BJ (cell line): ENCODE measurements at regions not wholly inside any gene's neighbourhood (a gene's known extent, or its start where the extent isn't known, plus 50 kb on each side); places are given as distances from the start of the nearest gene placed in this dataset.

Experiments
- CTCF ChIA-PET: fragments of 350-600 bp; formaldehyde crosslinking; extraction: SDS; loops from one replicate; lab custom pipeline; 2021; ENCODE audit warnings: antibody characterized with exemption, inconsistent platforms; lab: Yijun Ruan, JAX
- POLR2A ChIA-PET: fragments of 300-600 bp; sonication (Branson Sonifier 250); formaldehyde crosslinking; extraction: SDS; loops from one replicate; lab custom pipeline; 2021; ENCODE audit warnings: antibody characterized with exemption; lab: Charles Lee
- DNase-seq: peaks from one replicate; pipeline ENCODE4 v3.0.0-alpha.2; 2011; ENCODE audit warnings: low read depth
- H3K27me3 ChIP-seq: 2 replicates; pipeline ENCODE4 v1.6.0; 2011; ENCODE audit warnings: low read length; ENCODE audit not compliant: control insufficient read depth, insufficient read depth
- H3K36me3 ChIP-seq: 2 replicates; pipeline ENCODE4 v1.5.1; 2011; ENCODE audit warnings: low read length; ENCODE audit not compliant: control insufficient read depth, insufficient read depth
- H3K4me3 ChIP-seq: 2 replicates; pipeline ENCODE4 v1.5.1; 2011; ENCODE audit warnings: low read depth, mild to moderate bottlenecking, control low read depth, low read length
- TF ChIP-seq, protein P1 (sequence below): IDR thresholded peaks from 2 replicates; pipeline ENCODE4 v1.5.1; 2011; ENCODE audit warnings: low read depth, mild to moderate bottlenecking, control low read depth, inconsistent platforms, low read length, moderate library complexity; ENCODE audit not compliant: insufficient read depth

DNA sequence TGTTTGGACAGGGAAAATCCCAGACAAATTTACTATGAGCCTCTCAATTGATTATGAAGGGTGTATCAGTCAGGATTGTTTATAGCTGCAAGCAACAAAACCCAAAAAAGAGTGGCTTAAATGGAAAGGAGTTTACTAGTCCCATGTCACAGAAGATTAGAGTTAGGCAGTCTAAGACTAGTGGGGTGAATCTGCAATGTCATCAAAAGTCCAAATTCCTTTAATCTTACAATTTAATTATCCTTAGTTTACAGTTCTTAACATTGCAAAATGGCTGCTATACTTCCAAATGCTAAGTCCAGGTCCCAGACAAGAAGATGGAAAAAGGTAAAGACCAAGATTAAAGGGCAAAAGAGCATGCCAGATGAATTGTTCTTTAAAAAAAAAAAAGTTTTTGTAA lies 143.6 kb downstream of the CD47 start:
- CTCF ChIA-PET: interaction anchor here (0.8 kb wide), 2 partner anchors 9 to 458 kb away, joined by 3 to 4 read pairs; no protein-coding TSS in a partner anchor
- H3K27me3 ChIP-seq: no peaks in the 10 kb centered on the region
- H3K4me3 ChIP-seq: no peak overlapping the region
- POLR2A ChIA-PET: no interaction called here
- DNase-seq: no peak
- TF ChIP-seq, protein P1, sequence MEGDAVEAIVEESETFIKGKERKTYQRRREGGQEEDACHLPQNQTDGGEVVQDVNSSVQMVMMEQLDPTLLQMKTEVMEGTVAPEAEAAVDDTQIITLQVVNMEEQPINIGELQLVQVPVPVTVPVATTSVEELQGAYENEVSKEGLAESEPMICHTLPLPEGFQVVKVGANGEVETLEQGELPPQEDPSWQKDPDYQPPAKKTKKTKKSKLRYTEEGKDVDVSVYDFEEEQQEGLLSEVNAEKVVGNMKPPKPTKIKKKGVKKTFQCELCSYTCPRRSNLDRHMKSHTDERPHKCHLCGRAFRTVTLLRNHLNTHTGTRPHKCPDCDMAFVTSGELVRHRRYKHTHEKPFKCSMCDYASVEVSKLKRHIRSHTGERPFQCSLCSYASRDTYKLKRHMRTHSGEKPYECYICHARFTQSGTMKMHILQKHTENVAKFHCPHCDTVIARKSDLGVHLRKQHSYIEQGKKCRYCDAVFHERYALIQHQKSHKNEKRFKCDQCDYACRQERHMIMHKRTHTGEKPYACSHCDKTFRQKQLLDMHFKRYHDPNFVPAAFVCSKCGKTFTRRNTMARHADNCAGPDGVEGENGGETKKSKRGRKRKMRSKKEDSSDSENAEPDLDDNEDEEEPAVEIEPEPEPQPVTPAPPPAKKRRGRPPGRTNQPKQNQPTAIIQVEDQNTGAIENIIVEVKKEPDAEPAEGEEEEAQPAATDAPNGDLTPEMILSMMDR: no peak
- H3K36me3 ChIP-seq: no peaks in the 10 kb centered on the region

DNA sequence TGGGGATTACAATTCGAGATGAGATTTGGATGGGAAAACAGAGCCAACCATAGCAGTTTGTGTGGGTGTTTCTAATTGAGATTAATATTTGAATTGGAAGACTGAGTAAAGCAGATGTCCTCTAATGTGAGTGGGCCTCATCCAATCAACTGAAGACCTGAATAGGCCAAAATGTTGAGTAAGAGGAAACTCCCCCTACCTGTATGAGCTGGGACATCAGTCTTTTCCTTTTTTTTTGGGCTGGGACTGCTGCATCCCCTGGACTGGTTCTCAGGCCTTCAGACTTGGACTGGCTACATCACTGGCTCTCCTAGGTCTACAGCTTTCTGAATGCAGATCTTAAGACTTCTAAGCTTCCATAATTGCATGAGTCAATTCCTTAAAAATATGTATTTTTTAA lies 144.1 kb downstream of the CD47 start:
- CTCF ChIA-PET: interaction anchor here (0.8 kb wide), 2 partner anchors 9 to 459 kb away, joined by 3 to 4 read pairs; no protein-coding TSS in a partner anchor
- no peaks in the 10 kb centered on the region for H3K36me3 ChIP-seq

DNA sequence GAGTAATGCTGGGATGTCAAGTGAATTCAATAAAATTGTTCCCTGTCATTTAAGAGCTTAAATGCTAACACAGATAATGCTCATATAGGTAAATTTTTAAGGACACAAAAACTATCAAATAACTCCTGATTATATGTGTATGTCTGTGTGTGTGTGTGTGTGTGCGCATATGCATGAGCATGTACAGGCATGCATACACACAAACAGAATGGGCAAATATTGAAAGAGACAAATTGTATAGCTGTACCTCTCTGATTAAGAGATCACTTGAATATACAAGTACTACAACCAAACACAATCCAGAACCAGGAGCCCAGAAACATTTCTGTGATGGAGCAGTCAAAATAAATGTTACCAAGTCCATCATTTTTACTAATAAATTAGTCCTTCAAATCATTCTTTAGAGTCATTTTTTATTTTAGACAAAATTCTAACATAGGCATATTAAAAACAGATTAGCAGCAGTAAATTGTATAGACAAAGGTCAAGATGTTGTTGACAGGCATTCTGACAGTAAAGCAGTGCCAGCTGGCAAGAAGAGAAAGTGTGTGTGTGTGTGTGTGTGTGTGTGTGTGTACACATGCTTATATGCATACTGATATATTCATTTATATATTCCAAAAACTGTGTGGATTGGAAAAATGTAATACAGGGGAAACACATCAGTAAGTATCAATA lies 145.3 kb downstream of the CD47 start:
- DNase-seq: no peak
- no peaks in the 10 kb centered on the region for H3K36me3 ChIP-seq
- TF ChIP-seq, protein P1: no peak
- H3K27me3 ChIP-seq: no peaks in the 10 kb centered on the region
- ChIA-PET POLR2A (no interaction called here), CTCF (interaction anchor here (1.0 to 1.4 kb wide), 2 partner anchors 11 to 18 kb away, joined by 3 to 4 read pairs; no protein-coding TSS in a partner anchor)
- no peak overlapping the region for H3K4me3 ChIP-seq

More for the DNA sequence above, 144.1 kb downstream of the CD47 start:
- Histone ChIP-seq H3K27me3 (no peaks in the 10 kb centered on the region), H3K4me3 (no peak overlapping the region)
- no peak for DNase-seq
- TF ChIP-seq, protein P1: no peak
- POLR2A ChIA-PET: no interaction called here

DNA sequence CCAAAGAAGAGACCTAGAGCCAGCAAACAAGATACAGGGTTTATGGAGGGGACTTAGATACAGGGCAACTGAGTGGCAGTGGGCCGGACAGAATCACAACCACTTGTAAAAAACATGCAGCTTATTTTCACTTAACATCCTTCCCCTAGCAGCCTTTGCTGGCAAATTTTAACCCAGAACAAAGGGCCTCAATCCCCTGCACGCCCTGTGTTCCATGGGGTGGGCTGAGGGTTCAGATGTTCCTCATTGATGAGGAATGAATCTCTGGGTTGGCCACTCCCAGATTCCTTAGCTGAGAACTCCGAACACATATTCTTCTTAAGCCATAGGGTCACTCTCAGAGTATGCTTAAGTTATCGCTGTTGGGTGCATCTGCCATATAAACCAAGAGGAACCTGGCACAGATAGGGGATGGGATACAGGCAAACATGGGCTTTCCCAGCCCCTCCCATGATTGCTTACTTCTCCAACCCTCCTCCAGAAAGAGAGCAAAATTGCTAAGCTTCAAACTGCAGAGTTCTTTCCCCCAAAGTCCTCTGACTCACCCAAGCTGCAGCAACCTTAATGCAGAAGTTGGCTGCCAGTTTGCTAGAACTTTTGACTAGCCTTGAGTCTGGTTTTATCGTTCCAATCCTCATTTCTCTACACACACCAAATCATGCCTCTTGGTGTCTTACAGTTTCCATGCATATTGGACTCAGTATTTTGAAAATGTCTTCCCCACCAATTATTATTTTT lies 146.9 kb downstream of the CD47 start:
- TF ChIP-seq, protein P1: no peak
- H3K27me3 ChIP-seq: peaks cover 1% of the 10 kb centered on the region
- no peaks in the 10 kb centered on the region for H3K36me3 ChIP-seq
- no peak overlapping the region for H3K4me3 ChIP-seq
- CTCF ChIA-PET: interaction anchor here (1.0 to 1.4 kb wide), 4 partner anchors 16 to 209 kb away, joined by 3 to 4 read pairs (median 3); no protein-coding TSS in a partner anchor
- POLR2A ChIA-PET: no interaction called here
- DNase-seq: no peak
